GM12878 (cell line): ENCODE measurements at regions not wholly inside any gene's neighbourhood (a gene's known extent, or its start where the extent isn't known, plus 50 kb on each side); places are given as distances from the start of the nearest gene placed in this dataset.

Source experiments
- ATAC-seq: fragments of 200-7000 bp; cut with Tn5 transposase; 3 replicates; pipeline ENCODE4 v1.9.1; 2020; ENCODE audit warnings: mild to moderate bottlenecking, moderate library complexity
- BruUV-seq: library from RNA; stranded (reverse); fragments of 400-500 nt; replicated peaks from 2 replicates; lab custom pipeline; 2021; lab: Mats Ljungman, UMichigan
- CTCF ChIA-PET: fragments of 300-600 bp; sonication (Branson Sonifier 250); formaldehyde crosslinking; extraction: SDS; loops from one replicate; lab custom pipeline; 2021; ENCODE audit warnings: inconsistent platforms; lab: Yijun Ruan, JAX
- POLR2A ChIA-PET: fragments of 350-600 bp; formaldehyde crosslinking; extraction: SDS; loops from one replicate; lab custom pipeline; 2021; ENCODE audit warnings: inconsistent platforms; lab: Charles Lee
- RAD21 ChIA-PET: fragments of 300-600 bp; sonication (Branson Sonifier 250); formaldehyde crosslinking; loops from one replicate; lab custom pipeline; 2023; ENCODE audit warnings: antibody characterized with exemption; ENCODE audit not compliant: unreplicated experiment; lab: Charles Lee
- SMC1A ChIA-PET: fragments of 300-600 bp; sonication (Branson Sonifier 250); formaldehyde crosslinking; loops from one replicate; lab custom pipeline; 2023; ENCODE audit not compliant: unreplicated experiment, uncharacterized antibody; lab: Charles Lee
- DNase-seq: peaks from one replicate; pipeline ENCODE4 v3.0.0-alpha.2; 2011; ENCODE audit warnings: low read depth, low spot score
- FAIRE-seq: peaks from 3 replicates; lab custom pipeline; 2011; peaks lifted over from hg19 to GRCh38; lab: Jason Lieb, UNC
- H2AFZ ChIP-seq: 2 replicates; pipeline ENCODE4 v1.6.0; 2011; ENCODE audit warnings: low read depth, low read length, control low read depth; ENCODE audit not compliant: control insufficient read depth
- H3K27ac ChIP-seq: 2 replicates; pipeline ENCODE4 v1.5.1; 2011; ENCODE audit warnings: control low read depth; ENCODE audit not compliant: control insufficient read depth, insufficient read depth
- H3K27me3 ChIP-seq, 2 experiments: replicated peaks in 1 of 2; 2 replicates each; pipeline versions ENCODE4 v1.6.0 to v1.6.1; 2011; ENCODE audit warnings: low read length in 1 of 2; ENCODE audit not compliant: control insufficient read depth in 2 of 2, insufficient read depth in 2 of 2
- H3K36me3 ChIP-seq, 2 experiments: 2 replicates each; pipeline ENCODE4 v1.5.1; 2011; ENCODE audit warnings: low read length in 1 of 2; ENCODE audit not compliant: control insufficient read depth in 2 of 2, insufficient read depth in 2 of 2
- H3K4me1 ChIP-seq: 2 replicates; pipeline ENCODE4 v1.6.1; 2011; ENCODE audit warnings: mild to moderate bottlenecking, low read length, moderate library complexity, mixed read lengths; ENCODE audit not compliant: control insufficient read depth, insufficient read depth
- H3K4me2 ChIP-seq: 2 replicates; pipeline ENCODE4 v1.6.0; 2011; ENCODE audit warnings: control low read depth; ENCODE audit not compliant: control insufficient read depth, insufficient read depth
- H3K4me3 ChIP-seq: fragments of 200-600 bp; sonication (generic); 2 replicates; pipeline ENCODE4 v1.5.1; 2016
- H3K79me2 ChIP-seq: 2 replicates; pipeline ENCODE4 v1.6.0; 2011; ENCODE audit warnings: low read length; ENCODE audit not compliant: control insufficient read depth, insufficient read depth
- H3K9ac ChIP-seq: 2 replicates; pipeline ENCODE4 v1.8.0; 2011; ENCODE audit warnings: low read length, control low read depth, mixed read lengths; ENCODE audit not compliant: control insufficient read depth, insufficient read depth
- H3K9me3 ChIP-seq: replicated peaks from 3 replicates; pipeline ENCODE4 v1.5.1; 2011; ENCODE audit warnings: mild to moderate bottlenecking, low read length; ENCODE audit not compliant: control insufficient read depth, insufficient read depth
- H4K20me1 ChIP-seq: 2 replicates; pipeline ENCODE4 v1.6.0; 2011; ENCODE audit not compliant: control insufficient read depth, insufficient read depth
- BACH1 ChIP-seq: fragments of 450-650 bp; IDR thresholded peaks from 2 replicates; pipeline ENCODE4 v1.6.1; 2017; ENCODE audit warnings: mild to moderate bottlenecking, borderline replicate concordance
- CUX1 ChIP-seq: IDR thresholded peaks from 2 replicates; pipeline ENCODE4 v1.6.1; 2012; ENCODE audit warnings: improper control_type of control experiment, low read depth, low read length; ENCODE audit not compliant: insufficient replicate concordance
- ESRRA ChIP-seq: IDR thresholded peaks from 2 replicates; pipeline ENCODE4 v1.6.1; 2012; ENCODE audit warnings: mild to moderate bottlenecking, low read length, improper control_type of control experiment
- EZH2 ChIP-seq: IDR thresholded peaks from 2 replicates; pipeline ENCODE4 v1.6.1; 2012; ENCODE audit warnings: low read depth, mild to moderate bottlenecking, control low read depth, inconsistent platforms, low read length, borderline replicate concordance; ENCODE audit not compliant: control insufficient read depth
- FOXK2 ChIP-seq: fragments of 450-650 bp; IDR thresholded peaks from 2 replicates; pipeline ENCODE4 v1.6.1; 2017; ENCODE audit warnings: mild to moderate bottlenecking, moderate library complexity
- MAX ChIP-seq: IDR thresholded peaks from 2 replicates; pipeline ENCODE4 v1.6.1; 2012; ENCODE audit warnings: low read depth, low read length, improper control_type of control experiment
- MEF2B ChIP-seq: fragments of 450-650 bp; IDR thresholded peaks from 2 replicates; pipeline ENCODE4 v1.6.1; 2018; ENCODE audit warnings: mild to moderate bottlenecking, moderate library complexity; ENCODE audit not compliant: partially characterized antibody, poor library complexity, severe bottlenecking
- NFIC ChIP-seq: IDR thresholded peaks from 2 replicates; pipeline ENCODE4 v1.6.1; 2012; ENCODE audit warnings: low read depth, mild to moderate bottlenecking, inconsistent platforms, low read length, moderate library complexity
- NR2C2 ChIP-seq: IDR thresholded peaks from 2 replicates; pipeline ENCODE4 v1.6.1; 2011; ENCODE audit warnings: borderline replicate concordance, low read depth; ENCODE audit not compliant: control insufficient read depth, insufficient read length
- PBX3 ChIP-seq: IDR thresholded peaks from 2 replicates; pipeline ENCODE4 v1.6.1; 2011; ENCODE audit warnings: mild to moderate bottlenecking, low read depth, low read length, moderate library complexity; ENCODE audit not compliant: insufficient replicate concordance
- POLR2A ChIP-seq: IDR thresholded peaks from 2 replicates; pipeline ENCODE4 v1.6.1; 2011; ENCODE audit warnings: low read depth, mild to moderate bottlenecking, low read length
- POU2F2 ChIP-seq: IDR thresholded peaks from 3 replicates; pipeline ENCODE4 v1.6.1; 2011; ENCODE audit warnings: low read depth, mild to moderate bottlenecking, low read length, borderline replicate concordance
- SMC3 ChIP-seq: IDR thresholded peaks from 2 replicates; pipeline ENCODE4 v1.6.1; 2011; ENCODE audit warnings: low read length, improper control_type of control experiment, borderline replicate concordance
- SUPT20H ChIP-seq: IDR thresholded peaks from 2 replicates; pipeline ENCODE4 v1.6.1; 2011; ENCODE audit warnings: low read depth, mild to moderate bottlenecking, low read length, moderate library complexity, borderline replicate concordance; ENCODE audit not compliant: control insufficient read depth
- SUZ12 ChIP-seq: fragments of 200-600 bp; sonication (generic); IDR thresholded peaks from one replicate; pipeline ENCODE4 v1.6.1; 2018; ENCODE audit warnings: antibody characterized with exemption, mild to moderate bottlenecking; ENCODE audit not compliant: unreplicated experiment
- TAF1 ChIP-seq: IDR thresholded peaks from 2 replicates; pipeline ENCODE4 v1.6.1; 2011; ENCODE audit warnings: mild to moderate bottlenecking, low read depth, low read length, borderline replicate concordance
- TCF12 ChIP-seq: IDR thresholded peaks from 2 replicates; pipeline ENCODE4 v1.6.1; 2011; ENCODE audit warnings: low read depth, mild to moderate bottlenecking, low read length
- ZNF622 ChIP-seq: fragments of 450-650 bp; IDR thresholded peaks from 2 replicates; pipeline ENCODE4 v1.6.1; 2017; ENCODE audit warnings: mild to moderate bottlenecking, inconsistent platforms
- WGBS: methylation state at CpG from one replicate; pipeline ENCODE4 v1.1.6; 2016; ENCODE audit warnings: low lambda C conversion rate; ENCODE audit not compliant: insufficient replicate concordance, insufficient coverage; ENCODE audit errors: missing lambda C conversion rate; 5-methylcytosine and 5-hydroxymethylcytosine counted together
- in situ Hi-C: fragments of 300-500 bp; cut with MboI; formaldehyde crosslinking; loops from 9 replicates; pipeline ENCODE4 v1.14.3; 2018; ENCODE audit warnings: mixed read lengths
- intact Hi-C: fragments of 100-400 bp; cut with micrococcal nuclease; formaldehyde crosslinking; loops from one replicate; pipeline ENCODE4 v1.14.2; 2022; ENCODE audit not compliant: unreplicated experiment

GRCh38 chr4:128388796-128389195, 101.2 kb upstream of the PGRMC2 start (continued):
- TF ChIP-seq CUX1 (no peak), MAX (no peak)

GRCh38 chr4:128388352-128388630, 100.7 kb upstream of the PGRMC2 start:
- Histone ChIP-seq H3K4me3 (no peak overlapping the region), H3K36me3 (no peaks in the 10 kb centered on the region), H3K9ac (no peak overlapping the region), H3K27me3 (no peaks in the 10 kb centered on the region), H3K9me3 (no peaks in the 10 kb centered on the region), H2AFZ (no peak overlapping the region), H3K79me2 (no peaks in the 10 kb centered on the region), H3K4me1 (no peaks in the 10 kb centered on the region), H3K27ac (no peak overlapping the region), H3K4me2 (no peak overlapping the region), H4K20me1 (no peaks in the 10 kb centered on the region)
- 2% methylated on average over 3 of the region's 3 CpGs for WGBS
- FAIRE-seq (no peak), DNase-seq (no peak), ATAC-seq (no peak)
- BruUV-seq = no TSS peak
- intact Hi-C loops = no loop called here
- ChIA-PET RAD21 (no interaction called here), CTCF (no interaction called here), SMC1A (no interaction called here), POLR2A (no interaction called here)
- in situ Hi-C loops = no loop called here
- TF ChIP-seq NR2C2 (no peak), SUZ12 (no peak), EZH2 (no peak), SMC3 (no peak), BACH1 (no peak), SUPT20H (no peak), TAF1 (no peak), PBX3 (no peak), ZNF622 (no peak), POU2F2 (no peak), MEF2B (no peak), ESRRA (no peak), FOXK2 (no peak), POLR2A (no peak), NFIC (no peak), TCF12 (no peak)
